ENCODE measurements at regions not wholly inside any gene's neighbourhood (a gene's known extent, or its start where the extent isn't known, plus 50 kb on each side); places are given as distances from the start of the nearest gene placed in this dataset.

GRCh38 chr12:116687888-116688287 is 50.0 kb downstream of the SPRING1 start:
- Histone ChIP-seq H3K9me3 (no peaks in the 10 kb centered on the region), H3K27me3 (peaks cover 22% of the 10 kb centered on the region), H3K36me3 (no peaks in the 10 kb centered on the region), H3K4me1 (ENCODE audit: control insufficient read depth in 1 of 2, insufficient read depth in 1 of 2, low read depth in 1 of 2, low read length in 1 of 2) (no peaks in the 10 kb centered on the region), H3K27ac (no peak overlapping the region), H3K4me3 (ENCODE audit: low read depth in 1 of 2, low read length in 1 of 2) (no peak overlapping the region)
- TF ChIP-seq CTCF (IDR thresholded peaks at IDR 0.05): peak; percentile 46

- no peaks in the 10 kb centered on the region for H3K4me1 ChIP-seq (ENCODE audit: control insufficient read depth in 1 of 2, insufficient read depth in 1 of 2, low read depth in 1 of 2, low read length in 1 of 2)
- H3K4me3 ChIP-seq (ENCODE audit: low read depth in 1 of 2, low read length in 1 of 2): no peak overlapping the region
- no peaks in the 10 kb centered on the region for H3K9me3 ChIP-seq
- H3K27me3 ChIP-seq: peaks cover 5% of the 10 kb centered on the region
- no peak overlapping the region for H3K27ac ChIP-seq
- TF ChIP-seq CTCF (IDR thresholded peaks at IDR 0.05): no peak
- H3K36me3 ChIP-seq: no peaks in the 10 kb centered on the region
These were observed 53.0 kb downstream of the SPRING1 start for GRCh38 chr12:116684891-116685290.

DNA sequence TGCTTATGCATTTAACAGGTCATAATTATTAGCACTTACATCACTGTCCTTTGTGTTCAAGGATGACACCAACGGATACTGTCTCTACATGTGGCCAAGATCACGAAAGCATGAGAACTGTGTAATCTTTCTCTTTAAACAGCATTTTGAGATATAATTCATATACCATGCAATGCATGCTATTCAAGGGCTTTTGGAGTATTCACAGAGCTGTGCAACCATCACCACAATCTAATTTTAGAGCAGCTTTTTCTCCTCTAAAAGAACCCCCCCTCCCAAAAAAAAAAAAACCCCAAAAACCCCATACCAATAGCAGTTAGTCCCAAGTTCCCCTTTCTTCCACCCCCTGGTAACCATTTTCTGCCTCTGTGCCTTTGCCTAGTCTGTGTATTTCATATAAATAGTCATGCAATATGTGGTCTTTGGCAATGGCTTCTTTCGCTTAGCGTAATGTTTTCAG is 60.6 kb downstream of the SPRING1 start:
- Histone ChIP-seq H3K4me3 (ENCODE audit: low read depth in 1 of 2, low read length in 1 of 2) (no peak overlapping the region), H3K27ac (no peak overlapping the region), H3K4me1 (ENCODE audit: control insufficient read depth in 1 of 2, insufficient read depth in 1 of 2, low read depth in 1 of 2, low read length in 1 of 2) (peaks cover 17 to 20% of the 10 kb centered on the region in 2 experiments), H3K9me3 (no peaks in the 10 kb centered on the region), H3K27me3 (no peaks in the 10 kb centered on the region), H3K36me3 (no peaks in the 10 kb centered on the region)
- TF ChIP-seq CTCF (IDR thresholded peaks at IDR 0.05): no peak

DNA sequence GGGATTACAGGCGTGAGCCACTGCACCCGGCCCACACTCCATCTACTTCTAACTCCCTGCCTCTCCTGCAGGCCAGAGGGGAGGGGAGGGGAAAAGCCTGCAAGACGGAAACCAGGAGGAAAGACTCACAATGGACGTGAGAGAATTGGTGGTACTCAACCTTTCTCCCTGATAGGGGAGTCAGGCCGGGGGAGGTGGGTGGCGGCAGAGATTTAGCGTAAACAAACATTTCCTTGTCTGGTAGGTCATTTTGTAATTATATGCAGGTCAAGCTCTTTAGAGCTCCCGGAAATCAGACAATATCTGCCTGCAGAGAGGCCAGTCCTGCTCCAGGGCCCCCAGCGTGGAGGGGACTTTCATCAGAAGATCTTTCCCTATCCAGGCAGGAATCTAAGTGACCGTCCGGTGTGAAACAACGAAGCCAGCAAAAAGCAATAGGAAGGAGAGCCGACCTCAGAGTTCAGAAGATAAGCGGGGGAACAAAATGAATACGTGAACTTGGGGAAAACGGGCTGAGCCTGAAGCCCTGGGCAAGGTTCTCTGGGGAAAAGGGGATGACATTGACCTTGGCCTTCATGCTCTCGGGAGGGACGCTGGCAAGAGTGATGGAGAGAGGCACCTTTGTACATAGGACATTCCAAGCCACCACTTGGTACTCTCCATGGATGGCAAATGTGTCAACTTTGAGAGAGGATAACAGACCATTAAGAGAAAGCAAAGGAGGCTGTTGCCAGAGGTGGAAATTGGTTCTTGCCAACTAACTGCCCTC is 62.3 kb downstream of the SPRING1 start:
- Histone ChIP-seq H3K27ac (no peak overlapping the region), H3K4me1 (ENCODE audit: control insufficient read depth in 1 of 2, insufficient read depth in 1 of 2, low read depth in 1 of 2, low read length in 1 of 2) (peaks cover 17 to 20% of the 10 kb centered on the region in 2 experiments), H3K4me3 (ENCODE audit: low read depth in 1 of 2, low read length in 1 of 2) (no peak overlapping the region), H3K36me3 (no peaks in the 10 kb centered on the region), H3K9me3 (no peaks in the 10 kb centered on the region), H3K27me3 (no peaks in the 10 kb centered on the region)
- TF ChIP-seq CTCF (IDR thresholded peaks at IDR 0.05): no peak

DNA sequence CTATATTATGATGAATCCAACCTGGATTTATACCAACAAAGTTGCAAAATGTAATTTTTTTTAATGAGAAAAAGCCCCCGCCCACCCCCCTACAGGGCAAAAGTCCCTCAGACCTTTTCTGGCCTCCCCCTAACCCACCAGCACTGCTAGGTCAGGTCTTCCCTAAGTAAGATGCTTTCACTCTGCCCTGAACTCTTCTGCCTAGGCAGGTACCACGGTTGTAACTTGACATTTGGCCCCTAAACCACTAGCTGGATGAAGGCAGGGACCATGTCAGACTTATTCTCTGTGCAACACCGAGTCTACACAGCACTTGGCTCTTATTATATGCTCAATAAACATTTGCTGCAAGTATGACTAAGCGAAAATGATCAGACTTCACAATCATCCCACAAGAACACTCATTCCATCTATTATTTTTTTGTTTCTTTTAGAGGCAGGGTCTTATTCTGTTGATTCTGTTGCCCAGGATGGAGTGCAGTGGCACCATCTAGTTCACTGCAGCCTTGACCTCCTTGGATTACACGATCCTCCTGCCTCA is 63.2 kb downstream of the SPRING1 start:
- no peak overlapping the region for H3K4me3 ChIP-seq (ENCODE audit: low read depth in 1 of 2, low read length in 1 of 2)
- TF ChIP-seq CTCF (IDR thresholded peaks at IDR 0.05): no peak
- no peaks in the 10 kb centered on the region for H3K9me3 ChIP-seq
- H3K4me1 ChIP-seq (ENCODE audit: control insufficient read depth in 1 of 2, insufficient read depth in 1 of 2, low read depth in 1 of 2, low read length in 1 of 2): peaks cover 17 to 20% of the 10 kb centered on the region in 2 experiments
- no peak overlapping the region for H3K27ac ChIP-seq
- H3K36me3 ChIP-seq: no peaks in the 10 kb centered on the region
- H3K27me3 ChIP-seq: no peaks in the 10 kb centered on the region

All from neutrophil (primary cell).